ENCODE measurements at regions not wholly inside any gene's neighbourhood (a gene's known extent, or its start where the extent isn't known, plus 50 kb on each side); places are given as distances from the start of the nearest gene placed in this dataset.

- no peak for DNase-seq
- no peak overlapping the region for H3K27ac Mint-ChIP-seq
- H3K36me3 Mint-ChIP-seq (ENCODE audit: low read depth), result no peaks in the 10 kb centered on the region
- H3K4me3 Mint-ChIP-seq, result no peak overlapping the region
- H3K9me3 Mint-ChIP-seq, result no peaks in the 10 kb centered on the region
- peaks cover 7% of the 10 kb centered on the region; the same call in 1 of the 2 replicates for H3K4me1 Mint-ChIP-seq (ENCODE audit: low read depth)
- TF ChIP-seq CTCF (IDR thresholded peaks at IDR 0.05), result no peak
- no peaks in the 10 kb centered on the region; the same call in 1 of the 2 replicates for H3K27me3 Mint-ChIP-seq (ENCODE audit: insufficient read depth)
Observed at GRCh38 chr12:42933461-42934081, 344.0 kb upstream of the PRICKLE1 start.

DNA sequence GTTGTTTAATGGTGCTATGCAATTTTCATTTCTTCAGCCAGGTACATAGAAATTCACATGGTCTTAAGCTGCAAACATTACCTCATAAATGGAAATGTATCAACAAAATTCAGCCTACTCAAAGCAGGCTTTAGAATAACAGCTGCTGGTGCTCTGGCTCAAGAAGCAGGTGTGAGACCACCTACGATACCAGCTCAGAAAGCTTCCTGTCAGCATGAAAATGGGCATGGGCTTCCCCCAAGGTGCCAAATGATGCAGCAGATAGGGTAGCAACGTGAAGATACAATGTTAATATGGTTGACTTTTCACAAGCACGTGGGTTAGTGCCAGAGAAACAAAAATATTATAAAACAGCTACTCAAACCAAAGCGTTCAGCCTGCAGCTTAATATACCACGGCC, 343.4 kb upstream of the PRICKLE1 start:
- no peak for DNase-seq
- Mint-ChIP-seq H3K27me3 (ENCODE audit: insufficient read depth) (no peaks in the 10 kb centered on the region; the same call in 1 of the 2 replicates), H3K4me1 (ENCODE audit: low read depth) (peaks cover 7% of the 10 kb centered on the region; the same call in 1 of the 2 replicates), H3K4me3 (no peak overlapping the region), H3K36me3 (ENCODE audit: low read depth) (no peaks in the 10 kb centered on the region), H3K9me3 (no peaks in the 10 kb centered on the region), H3K27ac (no peak overlapping the region)
- no peak for TF ChIP-seq CTCF (IDR thresholded peaks at IDR 0.05)

GRCh38 chr12:42926232-42926631, 336.7 kb upstream of the PRICKLE1 start:
- Mint-ChIP-seq H3K9me3 (no peaks in the 10 kb centered on the region; the same call in 1 of the 2 replicates), H3K4me1 (ENCODE audit: low read depth) (0 out of 2 replicates have a peak, but pooled peaks cover 5% of the 10 kb centered on the region), H3K27ac (no peak overlapping the region), H3K4me3 (no peak overlapping the region), H3K27me3 (ENCODE audit: insufficient read depth) (no peaks in the 10 kb centered on the region; the same call in 1 of the 2 replicates), H3K36me3 (ENCODE audit: low read depth) (no peaks in the 10 kb centered on the region)
- no peak for TF ChIP-seq CTCF (IDR thresholded peaks at IDR 0.05)
- no peak for DNase-seq

- Mint-ChIP-seq H3K4me3 (no peak overlapping the region), H3K9me3 (no peaks in the 10 kb centered on the region; the same call in 1 of the 2 replicates), H3K36me3 (ENCODE audit: low read depth) (no peaks in the 10 kb centered on the region), H3K27me3 (ENCODE audit: insufficient read depth) (no peaks in the 10 kb centered on the region; the same call in 1 of the 2 replicates), H3K4me1 (ENCODE audit: low read depth) (0 out of 2 replicates have a peak, but pooled peaks cover 5% of the 10 kb centered on the region), H3K27ac (no peak overlapping the region)
- TF ChIP-seq CTCF (IDR thresholded peaks at IDR 0.05), result no peak
- DNase-seq, result no peak
Observed at GRCh38 chr12:42924482-42924881, 334.9 kb upstream of the PRICKLE1 start.

GRCh38 chr12:42923583-42923982, 334.0 kb upstream of the PRICKLE1 start:
- no peaks in the 10 kb centered on the region for H3K36me3 Mint-ChIP-seq (ENCODE audit: low read depth)
- H3K9me3 Mint-ChIP-seq, result no peaks in the 10 kb centered on the region; the same call in 1 of the 2 replicates
- no peak for TF ChIP-seq CTCF (IDR thresholded peaks at IDR 0.05)
- 0 out of 2 replicates have a peak, but pooled peaks cover 5% of the 10 kb centered on the region for H3K4me1 Mint-ChIP-seq (ENCODE audit: low read depth)
- DNase-seq, result no peak
- no peak overlapping the region for H3K27ac Mint-ChIP-seq
- H3K27me3 Mint-ChIP-seq (ENCODE audit: insufficient read depth), result no peaks in the 10 kb centered on the region; the same call in 1 of the 2 replicates
- H3K4me3 Mint-ChIP-seq, result no peak overlapping the region
